KMS-11 (cell line): ENCODE measurements at regions not wholly inside any gene's neighbourhood (a gene's known extent, or its start where the extent isn't known, plus 50 kb on each side); places are given as distances from the start of the nearest gene placed in this dataset.

ENCODE experiments used
- H2AFZ ChIP-seq: fragments of 200-600 bp; sonication (generic); 2 replicates; pipeline ENCODE4 v1.6.1; 2016; ENCODE audit warnings: antibody characterized with exemption, mixed run types, low read depth
- H3K27ac ChIP-seq: fragments of 200-600 bp; sonication (generic); 2 replicates; pipeline ENCODE4 v1.6.1; 2016; ENCODE audit warnings: mild to moderate bottlenecking, mixed run types
- H3K27me3 ChIP-seq: fragments of 200-600 bp; sonication (generic); 2 replicates; pipeline ENCODE4 v1.6.1; 2017; ENCODE audit warnings: mild to moderate bottlenecking, low read depth, mixed run types, moderate library complexity; ENCODE audit not compliant: insufficient read depth
- H3K36me3 ChIP-seq: fragments of 200-600 bp; sonication (generic); 2 replicates; pipeline ENCODE4 v1.6.1; 2017; ENCODE audit warnings: mild to moderate bottlenecking, mixed run types; ENCODE audit not compliant: insufficient read depth
- H3K4me1 ChIP-seq: fragments of 200-600 bp; sonication (generic); 2 replicates; pipeline ENCODE4 v1.6.1; 2016; ENCODE audit warnings: mild to moderate bottlenecking, low read depth, mixed run types; ENCODE audit not compliant: poor library complexity, severe bottlenecking
- H3K4me2 ChIP-seq: fragments of 200-600 bp; sonication (generic); 2 replicates; pipeline ENCODE4 v1.7.0; 2016; ENCODE audit warnings: mild to moderate bottlenecking, mixed run types
- H3K4me3 ChIP-seq: fragments of 200-600 bp; sonication (generic); IDR thresholded peaks from 2 replicates; pipeline ENCODE4 v1.6.1; 2017; ENCODE audit warnings: low read depth, low read length, mixed read lengths; ENCODE audit not compliant: insufficient read depth
- H3K79me2 ChIP-seq: fragments of 200-600 bp; sonication (generic); 2 replicates; pipeline ENCODE4 v1.6.1; 2016; ENCODE audit warnings: low read depth, mixed run types; ENCODE audit not compliant: insufficient read depth
- H3K9ac ChIP-seq: fragments of 200-600 bp; sonication (generic); 2 replicates; pipeline ENCODE4 v1.6.1; 2016; ENCODE audit warnings: mild to moderate bottlenecking, mixed run types
- H4K20me1 ChIP-seq: fragments of 200-600 bp; sonication (generic); 2 replicates; pipeline ENCODE4 v1.6.1; 2016; ENCODE audit warnings: mild to moderate bottlenecking, mixed run types; ENCODE audit not compliant: insufficient read depth
- TF ChIP-seq, protein P1 (sequence below): fragments of 200-600 bp; sonication (generic); conservative IDR thresholded peaks from 2 replicates; pipeline ENCODE4 v1.6.1; 2017; ENCODE audit warnings: low read depth, mild to moderate bottlenecking, antibody characterized with exemption, low read length, moderate library complexity, mixed read lengths

DNA sequence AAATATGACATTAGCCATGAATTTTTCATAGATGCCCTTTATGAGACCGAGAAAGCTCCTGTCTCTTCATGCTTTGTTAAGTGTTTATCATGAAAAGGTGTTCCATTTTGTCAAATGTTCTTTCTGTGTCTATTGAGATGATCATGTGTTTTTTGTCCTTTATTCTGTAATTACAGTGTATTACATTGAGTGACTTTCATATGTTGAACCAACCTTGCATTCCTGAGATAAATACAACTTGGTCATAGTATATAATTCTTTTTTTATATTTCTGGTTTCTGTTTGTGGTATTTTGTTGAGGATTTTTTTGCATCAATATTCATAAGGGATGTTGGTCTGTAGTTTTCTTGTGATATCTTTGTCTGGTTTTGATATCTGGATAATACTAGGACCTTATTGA lies 52.9 kb upstream of the HPCAL1 start:
- TF ChIP-seq, protein P1, sequence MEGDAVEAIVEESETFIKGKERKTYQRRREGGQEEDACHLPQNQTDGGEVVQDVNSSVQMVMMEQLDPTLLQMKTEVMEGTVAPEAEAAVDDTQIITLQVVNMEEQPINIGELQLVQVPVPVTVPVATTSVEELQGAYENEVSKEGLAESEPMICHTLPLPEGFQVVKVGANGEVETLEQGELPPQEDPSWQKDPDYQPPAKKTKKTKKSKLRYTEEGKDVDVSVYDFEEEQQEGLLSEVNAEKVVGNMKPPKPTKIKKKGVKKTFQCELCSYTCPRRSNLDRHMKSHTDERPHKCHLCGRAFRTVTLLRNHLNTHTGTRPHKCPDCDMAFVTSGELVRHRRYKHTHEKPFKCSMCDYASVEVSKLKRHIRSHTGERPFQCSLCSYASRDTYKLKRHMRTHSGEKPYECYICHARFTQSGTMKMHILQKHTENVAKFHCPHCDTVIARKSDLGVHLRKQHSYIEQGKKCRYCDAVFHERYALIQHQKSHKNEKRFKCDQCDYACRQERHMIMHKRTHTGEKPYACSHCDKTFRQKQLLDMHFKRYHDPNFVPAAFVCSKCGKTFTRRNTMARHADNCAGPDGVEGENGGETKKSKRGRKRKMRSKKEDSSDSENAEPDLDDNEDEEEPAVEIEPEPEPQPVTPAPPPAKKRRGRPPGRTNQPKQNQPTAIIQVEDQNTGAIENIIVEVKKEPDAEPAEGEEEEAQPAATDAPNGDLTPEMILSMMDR, result no peak
- H3K27me3 ChIP-seq, result no peaks in the 10 kb centered on the region

DNA sequence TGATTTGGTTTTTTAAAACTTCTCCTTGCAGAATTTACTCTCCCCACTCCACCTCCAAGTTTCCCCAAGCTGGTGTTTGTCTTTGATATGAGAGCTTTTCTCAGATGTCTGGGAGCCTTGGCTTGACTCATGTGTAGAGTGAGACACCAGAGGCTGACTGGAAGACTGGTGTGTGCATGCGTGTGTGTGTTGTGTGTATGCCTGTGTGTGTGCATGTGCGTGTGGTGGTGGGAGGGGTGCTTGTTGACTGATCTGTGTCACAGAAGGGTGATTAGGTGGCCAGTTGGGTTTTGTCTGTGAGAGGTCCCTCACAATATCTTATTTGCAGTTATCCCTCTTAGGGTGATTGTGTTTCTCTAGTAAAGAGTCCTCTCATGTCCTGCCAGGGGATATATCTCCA lies 50.5 kb upstream of the HPCAL1 start:
- Histone ChIP-seq H4K20me1 (no peaks in the 10 kb centered on the region), H2AFZ (no peak overlapping the region), H3K4me2 (no peak overlapping the region), H3K27ac (no peak overlapping the region), H3K79me2 (no peaks in the 10 kb centered on the region), H3K4me1 (no peaks in the 10 kb centered on the region), H3K4me3 (no peak overlapping the region), H3K36me3 (no peaks in the 10 kb centered on the region), H3K27me3 (no peaks in the 10 kb centered on the region), H3K9ac (no peak overlapping the region)
- TF ChIP-seq, protein P1, result no peak

More for the DNA sequence above, 52.9 kb upstream of the HPCAL1 start:
- no peak overlapping the region for H3K4me3 ChIP-seq
- no peak overlapping the region for H2AFZ ChIP-seq
- no peak overlapping the region for H3K9ac ChIP-seq
- no peaks in the 10 kb centered on the region for H3K36me3 ChIP-seq
- no peaks in the 10 kb centered on the region for H4K20me1 ChIP-seq
- H3K4me1 ChIP-seq, result no peaks in the 10 kb centered on the region
- H3K27ac ChIP-seq, result no peak overlapping the region
- H3K79me2 ChIP-seq, result no peaks in the 10 kb centered on the region
- H3K4me2 ChIP-seq, result no peak overlapping the region

GRCh38 chr2:10252661-10253060 lies 50.0 kb upstream of the HPCAL1 start:
- TF ChIP-seq, protein P1, result no peak
- no peaks in the 10 kb centered on the region for H4K20me1 ChIP-seq
- no peaks in the 10 kb centered on the region for H3K36me3 ChIP-seq
- H3K79me2 ChIP-seq, result no peaks in the 10 kb centered on the region
- H3K4me3 ChIP-seq, result no peak overlapping the region
- no peak overlapping the region for H3K4me2 ChIP-seq
- H3K9ac ChIP-seq, result no peak overlapping the region
- H3K27ac ChIP-seq, result no peak overlapping the region
- H3K4me1 ChIP-seq, result no peaks in the 10 kb centered on the region
- no peak overlapping the region for H2AFZ ChIP-seq
- H3K27me3 ChIP-seq, result no peaks in the 10 kb centered on the region
